Pancreas (tissue), 10 donors: ENCODE measurements at regions not wholly inside any gene's neighbourhood (a gene's known extent, or its start where the extent isn't known, plus 50 kb on each side); places are given as distances from the start of the nearest gene placed in this dataset.

Source experiments
- ATAC-seq, 4 donors: fragments of 200-7000 bp; cut with Tn5 transposase; one replicate each; pipeline versions ENCODE4 v1.8.0 to v1.9.1; 2020; ENCODE audit warnings: mild to moderate bottlenecking in 4 of 4, moderate library complexity in 4 of 4
- DNase-seq, 6 donors: peaks; one replicate each; pipeline ENCODE4 v3.0.0-alpha.2; 2020
- FAIRE-seq: peaks from 2 replicates; lab custom pipeline; 2012; peaks lifted over from hg19 to GRCh38; lab: Jason Lieb, UNC
- H3K27ac ChIP-seq, 4 donors: fragments of 200-600 bp; sonication (generic); 1 replicate in 3 of 4; 2 replicates in 1 of 4; pipeline versions ENCODE4 v1.5.0 to v1.8.0; 2020
- H3K27me3 ChIP-seq, 4 donors: fragments of 200-600 bp; one replicate each; pipeline ENCODE4 v1.8.0; 2021
- H3K36me3 ChIP-seq, 3 donors: fragments of 200-600 bp; sonication (generic) in 1 of 3; one replicate each; pipeline versions ENCODE4 v1.5.0 to v1.8.0; 2020 to 2021
- H3K4me1 ChIP-seq, 3 donors: fragments of 200-600 bp; one replicate each; pipeline ENCODE4 v1.8.0; 2021
- H3K4me3 ChIP-seq, 4 donors: fragments of 200-600 bp; sonication (generic) in 2 of 4; one replicate each; pipeline versions ENCODE4 v1.5.0 to v1.8.0; 2020 to 2021
- H3K9me3 ChIP-seq, 4 donors: fragments of 200-600 bp; one replicate each; pipeline ENCODE4 v1.8.0; 2021
- WGBS, 2 donors: extraction: QIAGEN DNeasy Blood & Tissue Kit; methylation state at CpG; one replicate each; pipeline ENCODE4 v1.1.7; 2013; 5-methylcytosine and 5-hydroxymethylcytosine counted together
- intact Hi-C, 3 donors: fragments of 100-400 bp; cut with DNase I; formaldehyde crosslinking; loops; one replicate each; pipeline versions ENCODE4 v1.11.1 to v1.14.2; 2022
- TF ChIP-seq, protein P1 (sequence below), 4 donors: fragments of 200-600 bp; sonication (generic) in 3 of 4; IDR thresholded peaks; one replicate each; pipeline versions ENCODE4 v1.5.0 to v1.8.0; 2021; ENCODE audit warnings: antibody characterized with exemption in 4 of 4
- donor health status: healthy with polysubstance abuse.
- donor health status: DM: no; HTN: no; CAD: no; lungs with moderate emphysema.
- donor health status: DM: no; HTN: no; CAD: no.
- donor health status: control.
- donor health status: control.
- donor health status: Bipolar disorder and iron deficiency.
- donor health status: DM: yes; HTN: yes; CAD: no.
- donor health status: DM: no; HTN: no; CAD: no.
- donor health status: DM: no; HTN: no; CAD: no.
- donor health status: DM: yes; HTN: yes; CAD: no.

DNA sequence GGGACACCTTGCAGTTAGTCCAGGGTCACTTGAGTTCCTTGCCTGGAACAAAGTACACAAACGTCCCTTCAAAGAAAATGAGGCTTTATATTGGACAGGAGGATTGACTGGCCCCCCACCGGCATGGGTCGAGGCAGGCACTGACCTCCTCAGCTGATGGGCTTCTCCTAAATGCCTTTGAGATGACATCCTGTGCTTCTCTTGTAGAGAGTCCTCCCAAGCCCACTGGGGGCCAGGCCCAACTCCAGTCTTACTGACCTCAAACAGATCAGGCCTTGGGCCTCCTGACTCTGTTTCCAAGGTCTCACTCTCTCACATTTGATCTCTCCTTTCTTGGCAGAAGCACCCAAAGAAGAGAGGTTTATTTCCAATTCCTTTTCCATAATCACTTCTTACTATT, 516.1 kb downstream of the MCTP2 start:
- WGBS, 2 donors: 39 to 52% methylated on average over 3 of the region's 3 CpGs
- TF ChIP-seq, protein P1, sequence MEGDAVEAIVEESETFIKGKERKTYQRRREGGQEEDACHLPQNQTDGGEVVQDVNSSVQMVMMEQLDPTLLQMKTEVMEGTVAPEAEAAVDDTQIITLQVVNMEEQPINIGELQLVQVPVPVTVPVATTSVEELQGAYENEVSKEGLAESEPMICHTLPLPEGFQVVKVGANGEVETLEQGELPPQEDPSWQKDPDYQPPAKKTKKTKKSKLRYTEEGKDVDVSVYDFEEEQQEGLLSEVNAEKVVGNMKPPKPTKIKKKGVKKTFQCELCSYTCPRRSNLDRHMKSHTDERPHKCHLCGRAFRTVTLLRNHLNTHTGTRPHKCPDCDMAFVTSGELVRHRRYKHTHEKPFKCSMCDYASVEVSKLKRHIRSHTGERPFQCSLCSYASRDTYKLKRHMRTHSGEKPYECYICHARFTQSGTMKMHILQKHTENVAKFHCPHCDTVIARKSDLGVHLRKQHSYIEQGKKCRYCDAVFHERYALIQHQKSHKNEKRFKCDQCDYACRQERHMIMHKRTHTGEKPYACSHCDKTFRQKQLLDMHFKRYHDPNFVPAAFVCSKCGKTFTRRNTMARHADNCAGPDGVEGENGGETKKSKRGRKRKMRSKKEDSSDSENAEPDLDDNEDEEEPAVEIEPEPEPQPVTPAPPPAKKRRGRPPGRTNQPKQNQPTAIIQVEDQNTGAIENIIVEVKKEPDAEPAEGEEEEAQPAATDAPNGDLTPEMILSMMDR (IDR thresholded peaks at IDR 0.05): no peak
- DNase-seq (no peak), FAIRE-seq (no peak), ATAC-seq (no peak)
- Histone ChIP-seq H3K4me3 (no peak overlapping the region), H3K9me3 (no peaks in the 10 kb centered on the region), H3K36me3 (no peaks in the 10 kb centered on the region), H3K27me3 (peaks cover 0 to 3% (median 0%) of the 10 kb centered on the region in 4 donors), H3K27ac (no peak overlapping the region), H3K4me1 (no peaks in the 10 kb centered on the region)
- intact Hi-C loops: no loop called here

GRCh38 chr15:94749811-94750617, 518.7 kb downstream of the MCTP2 start:
- H3K4me1 ChIP-seq: no peaks in the 10 kb centered on the region
- FAIRE-seq: no peak
- intact Hi-C loops: no loop called here
- peak in 1 of 4 donors; percentile 18 for ATAC-seq
- 71 to 83% methylated on average over 5 of the region's 5 CpGs for WGBS, 2 donors
- no peaks in the 10 kb centered on the region for H3K36me3 ChIP-seq
- DNase-seq: no peak
- no peak overlapping the region for H3K27ac ChIP-seq
- no peak overlapping the region for H3K4me3 ChIP-seq
- H3K9me3 ChIP-seq: no peaks in the 10 kb centered on the region
- TF ChIP-seq, protein P1 (IDR thresholded peaks at IDR 0.05): no peak
- no peaks in the 10 kb centered on the region for H3K27me3 ChIP-seq

DNA sequence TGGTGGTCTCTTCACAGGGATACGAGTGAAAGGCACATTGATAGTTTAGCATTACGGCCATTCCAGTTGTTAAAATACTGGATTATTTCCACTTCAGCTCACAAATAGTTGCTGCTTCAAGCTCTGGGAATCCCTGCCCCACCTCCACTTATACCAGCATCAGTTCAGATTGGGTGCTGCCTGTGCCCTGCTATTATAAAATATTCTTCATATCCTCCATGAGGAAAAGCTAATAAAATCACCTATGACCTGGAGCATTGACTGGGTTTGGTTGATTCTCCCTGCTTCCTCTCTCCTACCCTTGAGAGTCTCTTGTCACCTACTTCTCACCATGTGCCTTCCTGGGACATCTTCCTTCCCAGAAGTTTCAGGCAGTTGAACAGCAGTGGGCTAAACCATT, 529.0 kb downstream of the MCTP2 start:
- H3K36me3 ChIP-seq: no peaks in the 10 kb centered on the region
- H3K27me3 ChIP-seq: no peaks in the 10 kb centered on the region
- H3K9me3 ChIP-seq: no peaks in the 10 kb centered on the region
- intact Hi-C loops: no loop called here
- ATAC-seq (no peak), DNase-seq (no peak), FAIRE-seq (no peak)
- no peak overlapping the region for H3K4me3 ChIP-seq
- H3K27ac ChIP-seq: no peak overlapping the region
- 71 to 72% methylated on average over 2 of the region's 2 CpGs for WGBS, 2 donors
- TF ChIP-seq, protein P1 (IDR thresholded peaks at IDR 0.05): no peak
- H3K4me1 ChIP-seq: no peaks in the 10 kb centered on the region

DNA sequence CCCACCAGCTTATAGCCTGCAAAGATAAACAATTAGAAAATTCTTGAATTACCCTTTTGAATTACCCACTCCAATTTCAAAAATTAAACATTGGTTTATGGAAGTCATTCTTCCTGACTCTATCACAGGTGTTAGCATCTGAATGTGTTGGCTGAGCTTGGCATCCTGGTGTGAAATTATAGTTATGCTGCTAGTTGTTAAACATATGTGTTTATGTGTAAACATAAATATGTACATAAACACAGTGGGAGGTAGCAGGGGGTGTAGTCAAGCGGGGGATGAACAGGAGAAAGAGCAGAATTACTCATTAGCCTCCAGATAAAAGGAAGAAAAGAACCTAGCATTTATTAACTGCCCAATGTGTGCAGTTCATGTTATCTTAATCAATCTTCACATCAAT, 530.2 kb downstream of the MCTP2 start:
- Histone ChIP-seq H3K4me3 (no peak overlapping the region), H3K36me3 (no peaks in the 10 kb centered on the region), H3K27ac (no peak overlapping the region), H3K9me3 (no peaks in the 10 kb centered on the region), H3K27me3 (no peaks in the 10 kb centered on the region), H3K4me1 (no peaks in the 10 kb centered on the region)
- DNase-seq (no peak), ATAC-seq (no peak), FAIRE-seq (no peak)
- intact Hi-C loops: no loop called here
- 61 to 82% methylated on average over 1 of the region's 1 CpG for WGBS, 2 donors
- TF ChIP-seq, protein P1 (IDR thresholded peaks at IDR 0.05): no peak

DNA sequence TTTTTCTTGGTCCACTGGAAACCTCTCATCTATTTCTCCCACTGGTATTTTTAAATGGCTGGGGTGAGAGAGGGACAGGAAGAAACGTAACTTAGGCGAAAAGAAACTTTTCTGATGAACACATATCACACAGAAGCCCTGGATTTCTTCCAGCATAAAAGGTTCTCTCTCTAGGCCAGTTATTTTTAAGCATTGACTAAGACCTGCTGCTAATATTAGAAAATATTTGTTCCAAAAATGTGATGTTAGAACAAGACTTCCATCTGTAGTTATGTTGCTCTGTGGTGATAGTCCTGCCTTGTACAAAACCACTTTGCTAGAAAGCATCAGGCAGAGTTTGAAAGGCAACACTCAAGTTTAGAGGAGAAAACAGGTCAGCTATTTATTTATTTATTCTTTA, 537.7 kb downstream of the MCTP2 start:
- intact Hi-C loops: no loop called here
- ATAC-seq: no peak
- 67 to 68% methylated on average over 2 of the region's 2 CpGs for WGBS, 2 donors
- no peak overlapping the region for H3K4me3 ChIP-seq
- H3K36me3 ChIP-seq: no peaks in the 10 kb centered on the region
- no peak for DNase-seq
- no peak overlapping the region for H3K27ac ChIP-seq
- no peak for FAIRE-seq
- H3K27me3 ChIP-seq: no peaks in the 10 kb centered on the region
- no peaks in the 10 kb centered on the region for H3K4me1 ChIP-seq
- TF ChIP-seq, protein P1 (IDR thresholded peaks at IDR 0.05): no peak
- H3K9me3 ChIP-seq: no peaks in the 10 kb centered on the region
